Loucy (cell line): ENCODE measurements at regions not wholly inside any gene's neighbourhood (a gene's known extent, or its start where the extent isn't known, plus 50 kb on each side); places are given as distances from the start of the nearest gene placed in this dataset.

ENCODE experiments used
- EZH2phosphoT487 ChIP-seq: fragments of 200-600 bp; IDR thresholded peaks from 2 replicates; pipeline ENCODE4 v1.6.1; 2018; ENCODE audit warnings: antibody characterized with exemption, mild to moderate bottlenecking, moderate library complexity, borderline replicate concordance
- TF ChIP-seq, protein P1 (sequence below): fragments of 200-600 bp; sonication (generic); conservative IDR thresholded peaks from 2 replicates; pipeline ENCODE4 v1.5.1; 2014; ENCODE audit warnings: mild to moderate bottlenecking, antibody characterized with exemption, low read length

DNA sequence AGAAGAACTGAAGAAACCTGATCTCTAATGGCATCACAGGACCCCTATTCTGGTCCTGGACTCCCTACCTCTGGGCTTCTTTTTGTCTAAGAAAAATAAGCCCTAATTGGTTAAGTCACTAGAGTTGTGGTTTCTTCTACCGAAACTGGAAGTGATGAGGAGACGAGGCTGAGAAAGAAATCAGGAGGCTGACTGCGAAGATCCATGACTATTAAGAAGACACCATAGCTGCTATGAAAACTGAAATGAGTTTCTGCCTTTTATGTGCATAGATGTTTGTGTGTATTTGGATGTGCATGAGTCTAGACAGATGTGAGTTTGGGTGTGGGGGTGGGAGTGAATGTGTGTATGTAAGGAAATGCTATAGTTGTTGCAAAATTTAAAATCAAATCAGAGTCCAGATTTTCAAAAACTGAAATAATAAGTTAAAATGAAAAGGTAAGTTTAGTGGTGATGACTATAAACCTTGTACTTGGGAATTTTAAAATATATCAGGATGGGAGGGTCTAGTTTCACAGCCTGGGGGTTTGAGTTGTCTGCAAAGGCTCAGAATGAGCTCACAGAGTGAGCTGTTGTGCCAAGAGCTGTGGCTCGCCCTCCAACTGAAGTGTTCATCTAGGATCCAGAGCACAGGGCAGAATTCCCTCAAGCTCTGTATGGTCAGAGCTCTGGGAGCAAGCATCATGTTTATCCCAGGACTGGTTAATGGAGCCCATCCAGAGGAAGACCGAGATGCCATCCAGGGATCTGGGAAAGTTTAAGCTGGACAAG lies 94.9 kb downstream of the VCPKMT start:
- TF ChIP-seq, protein P1, sequence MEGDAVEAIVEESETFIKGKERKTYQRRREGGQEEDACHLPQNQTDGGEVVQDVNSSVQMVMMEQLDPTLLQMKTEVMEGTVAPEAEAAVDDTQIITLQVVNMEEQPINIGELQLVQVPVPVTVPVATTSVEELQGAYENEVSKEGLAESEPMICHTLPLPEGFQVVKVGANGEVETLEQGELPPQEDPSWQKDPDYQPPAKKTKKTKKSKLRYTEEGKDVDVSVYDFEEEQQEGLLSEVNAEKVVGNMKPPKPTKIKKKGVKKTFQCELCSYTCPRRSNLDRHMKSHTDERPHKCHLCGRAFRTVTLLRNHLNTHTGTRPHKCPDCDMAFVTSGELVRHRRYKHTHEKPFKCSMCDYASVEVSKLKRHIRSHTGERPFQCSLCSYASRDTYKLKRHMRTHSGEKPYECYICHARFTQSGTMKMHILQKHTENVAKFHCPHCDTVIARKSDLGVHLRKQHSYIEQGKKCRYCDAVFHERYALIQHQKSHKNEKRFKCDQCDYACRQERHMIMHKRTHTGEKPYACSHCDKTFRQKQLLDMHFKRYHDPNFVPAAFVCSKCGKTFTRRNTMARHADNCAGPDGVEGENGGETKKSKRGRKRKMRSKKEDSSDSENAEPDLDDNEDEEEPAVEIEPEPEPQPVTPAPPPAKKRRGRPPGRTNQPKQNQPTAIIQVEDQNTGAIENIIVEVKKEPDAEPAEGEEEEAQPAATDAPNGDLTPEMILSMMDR = no peak
- TF ChIP-seq EZH2phosphoT487 = no peak
